Endothelial cell of hepatic sinusoid (primary cell): ENCODE measurements at regions not wholly inside any gene's neighbourhood (a gene's known extent, or its start where the extent isn't known, plus 50 kb on each side); places are given as distances from the start of the nearest gene placed in this dataset.

Experiments used
- in situ Hi-C: cut with HindIII; loops from 2 replicates; pipeline ENCODE4 v1.10.0; 2017; ENCODE audit warnings: low sequenced_read_pairs

DNA sequence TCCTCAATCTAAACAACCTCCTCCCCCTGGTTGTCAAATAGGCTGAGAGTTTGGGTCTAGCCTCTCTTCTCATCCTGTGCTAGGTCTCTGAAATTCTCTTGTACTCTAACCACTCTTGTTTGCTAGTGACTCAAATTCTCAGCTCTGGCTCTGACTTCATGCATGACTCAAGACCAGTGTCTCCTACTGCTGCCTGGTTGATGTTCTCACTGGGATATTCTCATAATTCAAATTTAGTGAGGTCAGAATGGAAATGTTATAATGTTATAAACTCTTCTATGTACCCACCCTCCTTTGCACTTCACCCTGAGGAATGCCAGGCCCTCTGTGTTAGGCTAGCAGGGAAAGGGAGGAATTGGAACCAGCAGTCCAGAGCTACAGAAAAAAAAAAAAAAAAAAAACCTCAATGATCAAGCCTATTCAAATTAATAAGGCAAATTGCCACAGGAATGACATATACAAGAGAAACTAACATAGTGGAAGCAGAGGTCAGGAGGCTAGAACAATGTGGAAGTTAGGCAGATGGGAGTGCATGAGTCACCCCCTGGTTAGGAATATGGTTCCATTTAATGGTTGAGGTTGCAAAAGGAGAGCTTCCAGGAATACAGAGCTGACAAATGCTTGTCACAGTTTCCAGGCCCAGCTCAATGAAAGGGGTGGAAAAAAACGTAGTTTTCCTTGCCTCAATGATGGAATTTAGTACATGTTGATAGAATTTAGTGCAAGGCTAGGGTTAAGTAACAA is 459.5 kb downstream of the RMST start:
- in situ Hi-C loops, result no loop called here

DNA sequence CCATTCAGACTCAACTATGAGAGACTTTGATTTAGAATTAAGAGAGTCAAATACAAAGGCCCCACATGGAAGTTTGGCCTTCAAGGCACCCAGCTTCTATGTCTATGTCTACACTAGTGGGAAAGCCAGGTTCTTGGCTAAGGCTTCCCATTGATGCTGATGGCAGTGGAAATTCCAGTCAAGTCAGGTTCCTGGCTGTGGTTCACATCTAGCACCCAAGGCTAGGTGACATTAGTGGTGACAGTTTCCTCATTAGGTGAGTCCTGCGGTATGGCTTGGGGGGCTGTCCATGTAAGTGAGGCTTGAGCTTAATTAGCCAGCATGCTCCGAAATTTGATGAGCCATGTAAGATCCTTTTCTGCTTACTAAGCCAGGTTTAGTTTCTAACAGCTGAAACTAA is 460.9 kb downstream of the RMST start:
- in situ Hi-C loops, result no loop called here

DNA sequence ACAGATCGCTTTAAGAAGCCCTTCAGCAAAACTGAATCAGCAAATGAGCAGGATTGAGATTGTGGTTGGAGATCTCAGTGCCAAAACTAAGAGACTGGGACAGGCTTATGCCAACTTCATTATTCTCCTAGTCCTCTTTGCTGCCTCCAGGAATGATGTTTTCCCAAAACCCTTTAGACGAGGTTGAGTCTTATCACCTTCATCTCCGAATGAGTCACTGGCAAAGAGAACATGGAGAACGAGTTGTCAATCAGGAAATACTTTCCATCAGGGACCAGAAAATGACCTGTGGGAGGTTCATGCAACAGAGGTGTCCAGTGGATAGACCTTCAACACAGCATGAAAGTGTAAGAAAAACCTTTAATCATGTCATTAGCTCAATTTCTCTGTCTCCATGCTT is 461.5 kb downstream of the RMST start:
- in situ Hi-C loops, result no loop called here

DNA sequence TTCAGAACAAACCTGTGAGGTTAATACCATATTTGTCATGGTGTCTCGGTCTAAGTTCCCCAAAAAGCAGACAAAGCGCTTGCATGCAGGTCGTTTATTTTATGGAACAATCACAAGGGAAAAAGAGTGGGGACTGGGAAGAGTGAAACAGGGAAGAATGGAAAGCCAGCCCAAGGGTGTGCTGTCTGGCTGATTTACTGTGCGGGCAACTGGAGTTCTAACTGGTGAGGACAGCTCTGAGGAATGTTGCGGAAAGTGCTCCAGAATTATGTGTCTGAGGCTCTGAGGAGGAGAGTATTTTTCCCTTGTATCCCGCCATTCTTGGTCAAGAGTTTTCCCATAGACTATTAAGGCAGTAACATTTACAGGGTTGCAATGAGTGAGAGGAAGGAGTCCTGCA is 465.4 kb downstream of the RMST start:
- in situ Hi-C loops, result no loop called here

DNA sequence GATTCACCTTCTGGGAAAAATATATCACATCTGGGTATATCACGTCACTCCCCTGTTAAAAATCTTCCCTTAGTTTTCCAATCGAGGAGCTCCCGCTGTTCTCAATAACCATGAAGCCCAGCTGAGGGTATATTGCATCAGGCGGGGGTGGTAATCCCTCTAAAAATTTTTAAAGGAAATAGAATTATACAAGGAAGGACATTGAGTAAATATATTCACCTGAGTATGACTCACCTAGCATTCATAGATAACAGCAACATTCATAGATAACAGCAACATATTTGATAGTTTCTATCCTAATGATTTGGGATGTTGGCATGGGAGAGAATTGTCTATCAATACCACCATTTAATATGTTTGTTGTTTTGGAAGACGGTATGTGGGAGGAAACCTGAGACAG is 473.6 kb downstream of the RMST start:
- in situ Hi-C loops, result no loop called here

DNA sequence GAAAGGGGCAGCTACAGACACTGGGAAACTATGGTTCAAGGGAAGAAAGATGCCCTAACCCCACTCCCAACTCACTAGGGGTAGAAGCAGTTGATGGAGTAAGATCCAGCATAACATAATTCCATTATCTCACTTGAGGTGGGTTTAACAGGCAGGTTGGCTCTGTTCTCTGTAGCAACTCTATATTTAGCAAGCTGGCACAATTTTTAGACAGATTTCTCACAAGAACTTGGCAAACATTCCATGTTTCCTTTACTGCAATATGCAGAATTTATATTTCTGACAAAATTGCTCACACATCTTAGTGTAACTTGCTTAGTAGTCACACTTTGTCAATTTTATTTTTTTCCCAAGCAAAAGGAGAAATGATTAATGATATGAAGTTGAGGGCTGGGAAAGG is 475.4 kb downstream of the RMST start:
- in situ Hi-C loops, result no loop called here

DNA sequence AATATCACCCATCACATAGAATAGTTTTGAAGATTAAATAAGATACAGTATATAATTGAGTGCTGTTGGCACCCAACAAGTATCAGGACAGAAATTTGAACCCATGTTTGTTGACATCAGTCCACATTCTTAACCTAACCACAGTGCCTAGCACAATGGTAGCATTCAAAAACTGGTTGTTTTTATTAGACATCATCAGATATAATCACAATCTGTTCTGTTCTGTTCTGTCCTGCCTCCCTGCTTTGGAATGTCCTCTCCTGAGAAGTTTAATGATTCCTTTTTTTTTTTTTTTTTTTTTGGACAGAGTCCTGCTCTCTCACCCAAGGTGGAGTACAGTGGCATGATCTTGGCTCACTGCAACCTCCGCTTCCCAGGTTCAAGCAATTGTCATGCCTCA is 476.6 kb downstream of the RMST start:
- in situ Hi-C loops, result no loop called here

DNA sequence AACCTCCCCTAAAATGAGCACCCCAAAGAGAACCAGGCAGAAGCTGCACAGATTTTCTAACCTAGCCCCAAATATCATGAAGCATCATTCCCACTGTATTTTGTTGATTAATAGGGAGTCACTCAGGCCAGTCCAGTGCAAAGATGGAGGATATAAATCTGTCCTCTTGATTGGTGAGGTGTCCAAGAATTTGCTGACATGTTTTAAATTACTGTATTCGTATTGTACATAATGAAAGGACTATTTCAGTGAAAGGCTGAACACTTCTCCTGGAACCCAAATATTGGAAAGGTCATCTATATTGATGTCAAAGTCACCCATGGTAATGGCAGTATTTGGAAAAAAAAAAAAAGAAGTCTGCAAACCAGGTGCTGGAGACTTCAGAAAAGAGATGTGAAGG is 477.5 kb downstream of the RMST start:
- in situ Hi-C loops, result no loop called here

DNA sequence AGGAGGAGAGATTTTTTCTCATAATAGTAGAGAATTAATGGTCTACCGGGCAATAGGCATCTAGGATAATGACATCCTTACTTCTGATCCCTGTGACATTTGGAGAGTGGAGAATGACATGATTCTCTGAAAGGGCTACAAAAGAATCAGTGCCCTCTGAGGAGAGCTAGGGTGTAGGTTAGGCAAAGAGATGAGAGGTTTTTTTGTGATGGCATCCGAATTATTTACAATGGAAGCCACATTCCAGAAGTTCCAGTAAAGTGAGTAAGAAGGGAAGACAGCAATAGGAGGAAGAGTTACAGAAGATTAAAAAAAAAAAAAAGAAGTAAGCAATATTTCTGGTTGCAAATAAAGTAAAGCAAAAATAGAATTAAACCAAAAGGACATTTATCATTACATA is 478.0 kb downstream of the RMST start:
- in situ Hi-C loops, result no loop called here

DNA sequence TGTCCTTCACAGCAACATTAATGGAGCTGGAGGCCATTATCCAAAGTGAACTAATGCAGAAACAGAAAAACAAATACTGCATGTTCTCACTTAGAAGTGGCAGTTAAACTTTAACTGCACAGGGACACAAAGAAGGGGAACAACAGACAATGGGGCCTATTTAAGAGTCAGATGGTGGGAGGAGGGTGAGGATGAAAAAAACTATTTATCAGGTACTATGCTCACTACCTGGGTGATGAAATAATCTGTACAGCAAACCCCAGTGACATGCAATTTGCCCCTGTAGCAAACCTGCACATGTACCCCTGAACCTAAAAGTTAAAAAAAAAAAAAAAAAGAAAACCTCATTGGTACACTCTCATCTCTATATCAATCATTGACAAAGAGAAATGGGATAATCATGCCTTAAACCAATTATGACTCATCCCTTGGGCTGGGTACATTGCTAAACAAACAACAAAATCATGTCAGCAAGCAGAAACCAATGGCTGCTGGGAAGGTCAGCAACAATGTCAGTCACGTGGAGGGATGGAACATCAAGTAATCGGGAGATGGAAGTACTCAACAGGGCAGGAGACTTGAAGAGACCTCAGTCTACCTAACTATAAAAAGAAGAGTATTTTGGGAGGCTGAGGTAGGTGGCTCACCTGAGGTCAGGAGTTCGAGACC is 479.2 kb downstream of the RMST start:
- in situ Hi-C loops, result no loop called here

DNA sequence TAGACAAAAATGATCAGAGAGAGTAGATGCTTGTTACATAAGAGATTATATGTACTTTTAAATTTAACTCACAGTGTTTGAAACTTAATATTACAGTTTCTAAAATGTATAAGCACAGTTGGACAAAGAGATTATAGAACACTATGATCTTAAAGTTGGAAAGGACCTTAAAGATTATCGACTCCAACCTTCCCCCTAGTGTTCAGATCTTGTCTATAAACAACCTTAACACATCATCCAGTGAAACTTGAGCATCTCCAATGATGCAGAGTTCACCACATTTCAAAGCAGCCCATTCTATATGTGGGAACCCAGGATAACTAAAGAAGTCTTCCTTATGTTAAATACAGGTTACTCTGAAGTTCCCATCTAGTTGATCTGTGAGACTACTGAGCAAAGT is 480.8 kb downstream of the RMST start:
- in situ Hi-C loops, result no loop called here

DNA sequence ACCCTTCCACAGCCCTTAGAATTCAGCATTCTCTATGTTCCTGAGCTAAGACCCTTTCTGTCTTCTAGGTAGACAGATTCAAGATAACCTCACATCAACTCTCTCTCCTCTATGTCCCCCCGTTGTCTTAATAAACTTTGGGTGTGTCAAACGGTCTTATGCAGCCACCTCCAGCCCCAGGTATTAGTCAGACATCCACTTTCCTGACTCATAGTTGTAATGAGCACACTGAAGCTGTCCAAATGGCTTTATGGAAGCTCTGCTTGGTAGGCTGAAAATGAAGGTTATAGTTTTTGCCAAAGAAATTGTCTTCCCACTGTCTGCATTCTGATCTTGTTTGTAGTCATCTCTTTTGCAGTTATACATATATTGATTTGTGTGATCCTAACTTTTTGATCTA is 482.0 kb downstream of the RMST start:
- in situ Hi-C loops, result no loop called here

DNA sequence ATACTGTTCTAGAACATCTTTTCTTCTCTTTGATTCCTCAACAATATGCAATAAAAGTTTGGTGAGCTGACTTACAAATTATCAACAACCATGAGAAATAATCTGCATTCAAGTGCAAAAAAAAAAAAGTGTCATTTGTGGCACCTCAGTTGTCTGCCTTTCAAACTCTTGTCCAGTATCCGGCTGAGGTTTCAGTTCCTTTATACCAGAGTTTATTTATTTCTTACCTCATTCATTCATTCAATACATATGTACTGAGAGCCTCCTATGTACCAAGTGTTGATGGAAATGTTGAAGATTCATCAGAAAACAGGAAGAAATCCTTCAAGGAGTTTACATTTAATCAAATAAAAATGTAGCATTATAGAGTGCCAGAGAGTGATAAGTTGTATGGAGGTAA is 484.1 kb downstream of the RMST start:
- in situ Hi-C loops, result no loop called here

DNA sequence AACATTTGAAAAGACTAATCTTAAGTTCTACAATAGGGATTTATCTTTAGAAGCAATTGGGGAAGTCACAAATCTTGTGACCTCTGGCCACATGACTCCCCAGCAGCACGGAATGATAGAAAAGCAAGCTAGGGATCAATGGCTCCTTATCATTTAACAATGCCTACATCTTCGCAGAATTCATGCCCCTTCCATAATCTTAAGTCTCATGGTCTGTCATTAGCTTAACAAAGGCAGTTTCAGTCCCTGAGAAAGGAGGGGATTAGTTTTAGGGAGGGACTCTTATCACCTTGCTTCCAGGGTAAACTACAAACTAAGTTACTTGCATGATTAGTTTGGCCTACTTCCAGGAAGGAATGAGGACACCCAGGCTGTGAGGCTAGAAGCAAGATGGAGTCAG is 486.0 kb downstream of the RMST start:
- in situ Hi-C loops, result no loop called here

DNA sequence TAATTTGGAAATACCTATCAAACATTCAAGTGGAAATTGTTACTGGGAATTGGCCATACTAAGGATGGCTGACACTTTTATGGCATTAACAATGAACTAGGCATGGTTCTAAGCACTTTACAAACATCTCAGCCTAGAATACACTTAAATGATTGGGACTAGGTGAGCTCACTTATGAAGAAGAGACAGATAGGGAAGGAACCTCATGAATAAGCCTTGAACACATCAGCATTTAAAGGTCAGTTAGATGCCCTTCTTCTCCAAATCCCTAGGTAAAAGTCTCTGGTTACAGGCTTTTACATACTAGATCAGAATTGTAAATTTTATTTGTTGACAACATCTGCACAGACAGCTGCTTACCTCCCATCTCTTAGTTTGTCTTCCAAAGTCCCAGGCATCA is 488.6 kb downstream of the RMST start:
- in situ Hi-C loops, result no loop called here

DNA sequence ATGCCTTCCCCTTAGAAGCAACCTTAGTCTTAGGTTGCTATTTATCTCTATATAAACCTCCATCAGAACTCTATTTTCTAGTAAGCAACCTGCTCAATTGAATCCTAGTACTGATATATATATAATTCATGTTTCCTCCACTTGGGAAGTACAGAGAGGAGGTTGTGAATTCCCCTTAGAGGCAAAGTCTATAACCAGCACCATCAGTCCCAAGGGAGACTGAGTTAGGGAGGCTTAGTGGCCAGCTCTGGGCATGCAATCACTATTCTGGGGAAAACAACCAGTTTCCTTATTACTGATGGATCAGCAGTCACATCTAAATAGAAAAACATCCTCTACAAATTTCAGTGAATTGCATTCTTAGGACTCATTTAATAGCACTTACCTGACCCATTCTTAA is 489.1 kb downstream of the RMST start:
- in situ Hi-C loops, result no loop called here

DNA sequence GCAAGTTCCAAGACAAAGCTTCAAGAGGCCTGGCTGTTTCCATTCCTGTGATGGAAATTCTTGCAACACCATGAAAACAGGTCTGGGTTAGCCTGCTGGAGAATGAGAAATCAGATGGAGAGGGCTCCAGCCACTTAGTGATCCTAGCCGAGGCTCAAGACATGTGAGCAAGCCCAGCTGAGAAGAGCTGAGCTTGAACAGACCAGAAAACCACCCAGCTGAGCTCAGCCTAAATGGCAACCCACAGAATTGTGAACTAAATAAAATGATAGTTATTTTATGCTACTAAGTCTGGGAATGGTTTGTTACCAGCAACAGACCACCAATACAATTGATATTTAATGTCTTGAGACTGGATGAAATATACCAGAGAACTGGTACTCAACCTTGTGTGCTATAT is 494.5 kb downstream of the RMST start:
- in situ Hi-C loops, result no loop called here

DNA sequence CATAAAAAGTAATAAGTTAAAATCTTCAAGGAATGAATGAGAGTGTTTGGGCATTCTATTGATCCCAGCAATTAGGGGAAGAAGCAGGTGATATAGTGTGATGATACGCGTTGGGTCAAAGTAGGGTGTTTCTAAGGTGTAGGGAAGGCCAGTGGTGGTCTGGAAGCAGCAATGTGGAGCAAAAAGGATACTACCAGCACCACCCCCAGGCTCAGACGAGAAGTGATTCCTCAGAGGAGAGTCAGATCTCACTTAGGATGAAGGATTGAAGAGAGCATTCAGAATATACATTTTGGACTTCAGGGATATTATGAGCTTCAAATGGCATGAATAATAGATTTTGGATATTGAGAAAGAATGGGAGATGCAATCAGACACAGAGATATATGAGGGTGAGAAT is 497.6 kb downstream of the RMST start:
- in situ Hi-C loops, result no loop called here

DNA sequence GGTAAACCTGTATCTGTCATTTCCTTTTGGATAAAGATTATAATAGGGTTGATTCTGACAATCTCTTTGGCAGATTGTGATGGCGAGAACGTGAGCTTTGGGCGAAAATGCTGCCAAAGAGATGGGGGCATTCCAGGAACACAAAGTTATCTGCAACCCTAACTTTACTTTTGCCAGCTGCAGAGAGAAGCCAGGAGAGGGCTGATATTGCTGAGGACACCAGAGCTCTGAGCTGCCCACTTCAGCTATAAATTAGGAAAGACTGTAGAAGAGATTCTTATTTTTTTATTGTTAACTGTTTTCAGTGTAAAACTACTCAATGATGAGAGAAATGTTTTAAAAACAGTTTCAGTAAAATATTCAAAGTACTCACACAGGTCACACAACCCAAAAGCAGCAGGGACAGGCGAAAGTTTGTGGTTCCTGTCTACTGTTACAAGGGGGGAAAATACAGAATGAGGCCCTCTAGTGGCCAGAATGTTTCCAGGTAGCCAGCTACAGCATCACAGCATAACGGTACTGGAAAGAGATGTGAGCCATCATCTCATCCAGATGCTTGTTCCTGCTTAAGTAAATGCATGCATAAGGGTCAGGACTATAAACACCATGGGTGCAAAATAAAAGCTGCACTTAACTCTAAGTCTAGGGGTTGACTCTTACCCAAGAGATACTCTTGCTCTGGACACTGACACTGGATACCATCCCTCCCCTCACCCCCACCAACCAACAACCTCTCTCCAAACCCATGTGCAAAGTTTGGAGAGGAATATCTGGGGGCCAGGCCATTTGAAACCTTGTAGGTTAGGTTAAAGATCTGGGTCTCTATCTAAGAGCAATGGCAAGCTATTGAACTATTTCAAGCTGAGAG is 498.4 kb downstream of the RMST start:
- in situ Hi-C loops, result no loop called here

DNA sequence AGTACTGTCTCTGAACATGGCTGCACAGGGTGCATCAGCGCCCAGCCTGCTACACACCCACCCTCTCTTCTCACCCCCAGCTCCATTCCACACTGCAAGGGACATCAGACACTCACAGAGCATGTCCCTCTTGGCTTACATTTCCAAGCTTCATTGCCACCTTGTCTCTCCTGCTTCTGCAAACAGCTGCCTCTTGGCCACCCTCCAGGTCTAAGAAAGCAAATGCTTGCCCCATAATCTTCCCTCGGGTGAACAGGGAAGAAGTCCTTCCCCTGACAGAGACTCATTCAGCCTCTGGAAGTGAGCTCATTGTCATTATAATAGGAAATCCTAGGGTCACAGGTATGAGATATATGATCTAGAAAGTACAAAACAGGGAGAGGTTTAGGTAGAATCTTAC is 505.2 kb downstream of the RMST start:
- in situ Hi-C loops, result no loop called here

DNA sequence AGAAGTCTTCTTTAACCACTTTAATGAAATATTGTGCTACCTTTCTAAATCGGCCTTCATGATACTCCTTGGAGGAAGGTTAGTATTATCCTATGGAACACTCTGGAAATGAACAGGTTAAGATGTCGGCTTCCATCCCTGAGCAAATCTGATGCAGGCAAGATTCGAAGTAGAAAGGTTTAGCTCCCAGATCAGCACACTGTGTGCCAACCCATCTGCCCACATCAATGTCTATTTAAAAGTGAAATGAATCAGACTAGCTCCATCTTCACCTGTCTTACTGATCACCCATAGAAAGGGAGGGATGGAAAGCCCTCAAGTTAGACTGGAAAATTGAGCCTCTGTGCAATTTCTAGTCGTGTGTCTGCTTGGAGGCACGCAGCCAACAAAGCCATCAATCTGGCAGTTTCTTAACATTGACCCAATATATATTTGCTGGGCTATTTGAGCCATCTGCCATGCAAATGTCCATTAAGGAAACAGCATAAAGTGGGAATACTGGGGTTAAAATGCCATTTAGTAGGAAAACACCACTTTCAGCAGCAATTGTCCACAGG is 506.1 kb downstream of the RMST start:
- in situ Hi-C loops, result no loop called here
